NT2/D1 (cell line): ENCODE measurements at regions not wholly inside any gene's neighbourhood (a gene's known extent, or its start where the extent isn't known, plus 50 kb on each side); places are given as distances from the start of the nearest gene placed in this dataset.

Source experiments
- SUZ12 ChIP-seq: IDR thresholded peaks from 2 replicates; pipeline ENCODE4 v1.6.1; 2011; ENCODE audit not compliant: insufficient read length, insufficient read depth; ENCODE audit errors: extremely low read depth
- YY1 ChIP-seq: IDR thresholded peaks from 2 replicates; pipeline ENCODE4 v1.6.1; 2011; ENCODE audit not compliant: insufficient read length, insufficient read depth
- ZNF274 ChIP-seq: IDR thresholded peaks from 2 replicates; pipeline ENCODE4 v1.6.1; 2011; ENCODE audit warnings: mild to moderate bottlenecking, low read depth, low read length

DNA sequence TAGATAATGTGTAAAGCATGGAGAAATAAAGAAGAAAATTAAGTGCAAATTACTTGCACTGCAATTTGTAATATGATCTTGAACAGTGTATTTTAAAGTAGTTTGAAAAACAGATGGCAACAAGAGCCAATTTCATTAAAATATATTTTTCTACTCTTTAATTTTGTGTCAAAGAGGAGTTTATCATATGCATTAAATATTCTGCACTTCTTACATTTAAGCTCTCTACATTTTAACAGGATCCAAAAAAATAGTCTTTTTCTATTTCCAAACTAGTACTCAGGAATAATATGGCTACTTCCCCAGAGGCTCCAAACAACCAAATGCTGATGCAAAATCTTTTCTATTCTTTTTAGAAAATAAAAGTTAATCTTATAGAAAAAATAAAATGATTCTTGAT, 1221.5 kb downstream of the FSCB start:
- TF ChIP-seq YY1, result no peak
- no peak for TF ChIP-seq SUZ12
- no peak for TF ChIP-seq ZNF274
